H9 (cell line): ENCODE measurements at regions not wholly inside any gene's neighbourhood (a gene's known extent, or its start where the extent isn't known, plus 50 kb on each side); places are given as distances from the start of the nearest gene placed in this dataset.

Experiments
- DNase-seq: peaks from one replicate; pipeline ENCODE4 v3.0.0-alpha.2; 2017
- H2AFZ ChIP-seq: one replicate; pipeline ENCODE4 v1.6.1; 2013; ENCODE audit warnings: mild to moderate bottlenecking, low read length, control low read depth, moderate library complexity
- H2AK5ac ChIP-seq: 2 replicates; pipeline ENCODE4 v1.6.1; 2013; ENCODE audit warnings: low read length, control low read depth, mixed read lengths; ENCODE audit not compliant: insufficient read length
- H2BK120ac ChIP-seq: one replicate; pipeline ENCODE4 v1.6.1; 2013; ENCODE audit warnings: low read depth, mild to moderate bottlenecking, low read length, control low read depth, inconsistent platforms; ENCODE audit not compliant: poor library complexity, severe bottlenecking
- H2BK12ac ChIP-seq: 2 replicates; pipeline ENCODE4 v1.6.1; 2013; ENCODE audit warnings: low read length, control low read depth, mixed read lengths, low read depth; ENCODE audit not compliant: insufficient read length
- H2BK15ac ChIP-seq: 2 replicates; pipeline ENCODE4 v1.6.1; 2013; ENCODE audit warnings: low read depth, low read length, control low read depth
- H2BK20ac ChIP-seq: one replicate; pipeline ENCODE4 v1.6.1; 2013; ENCODE audit warnings: low read depth, mild to moderate bottlenecking, low read length, control low read depth, inconsistent platforms; ENCODE audit not compliant: poor library complexity, severe bottlenecking
- H2BK5ac ChIP-seq: 2 replicates; pipeline ENCODE4 v1.6.1; 2013; ENCODE audit warnings: low read length, control low read depth, mixed read lengths; ENCODE audit not compliant: insufficient read length
- H3K14ac ChIP-seq: 2 replicates; pipeline ENCODE4 v1.6.1; 2013; ENCODE audit warnings: low read length, control low read depth; ENCODE audit not compliant: insufficient read depth
- H3K18ac ChIP-seq: 2 replicates; pipeline ENCODE4 v1.6.1; 2013; ENCODE audit warnings: low read depth, mild to moderate bottlenecking, mixed read lengths, low read length, control low read depth; ENCODE audit not compliant: insufficient read length
- H3K23ac ChIP-seq: 2 replicates; pipeline ENCODE4 v1.6.1; 2013; ENCODE audit warnings: low read length, control low read depth, mixed read lengths, low read depth; ENCODE audit not compliant: insufficient read length
- H3K23me2 ChIP-seq: 2 replicates; pipeline ENCODE4 v1.6.1; 2013; ENCODE audit warnings: low read depth, mild to moderate bottlenecking, mixed read lengths, low read length, control low read depth; ENCODE audit not compliant: insufficient read length, poor library complexity, severe bottlenecking
- H3K27ac ChIP-seq: 2 replicates; pipeline ENCODE4 v1.5.1; 2013; ENCODE audit warnings: low read length, control low read depth, mixed read lengths, low read depth; ENCODE audit not compliant: insufficient read length
- H3K27me3 ChIP-seq: 2 replicates; pipeline ENCODE4 v1.6.1; 2013; ENCODE audit warnings: low read length, control low read depth, inconsistent platforms; ENCODE audit not compliant: insufficient read depth
- H3K4ac ChIP-seq: 2 replicates; pipeline ENCODE4 v1.6.1; 2013; ENCODE audit warnings: low read depth, mild to moderate bottlenecking, control low read depth, inconsistent platforms, low read length, moderate library complexity
- H3K4me1 ChIP-seq: 2 replicates; pipeline ENCODE4 v1.6.1; 2013; ENCODE audit warnings: low read length, control low read depth, inconsistent platforms; ENCODE audit not compliant: insufficient read depth
- H3K4me2 ChIP-seq: 2 replicates; pipeline ENCODE4 v1.6.1; 2013; ENCODE audit warnings: low read length, control low read depth, mixed read lengths; ENCODE audit not compliant: insufficient read length, insufficient read depth
- H3K56ac ChIP-seq: 2 replicates; pipeline ENCODE4 v1.6.1; 2013; ENCODE audit warnings: low read depth, mild to moderate bottlenecking, mixed read lengths, low read length, control low read depth; ENCODE audit not compliant: insufficient read length
- H3K79me1 ChIP-seq: 2 replicates; pipeline ENCODE4 v1.6.1; 2013; ENCODE audit warnings: low read depth, mild to moderate bottlenecking, moderate library complexity, low read length, control low read depth, inconsistent platforms; ENCODE audit not compliant: insufficient read depth, poor library complexity, severe bottlenecking
- H3K79me2 ChIP-seq: 2 replicates; pipeline ENCODE4 v1.6.1; 2013; ENCODE audit warnings: low read length, control low read depth, inconsistent platforms; ENCODE audit not compliant: insufficient read depth
- H3K9ac ChIP-seq: 2 replicates; pipeline ENCODE4 v1.6.1; 2013; ENCODE audit warnings: low read length, control low read depth, mixed read lengths; ENCODE audit not compliant: insufficient read length; ENCODE audit errors: extremely low read depth
- H3K9me3 ChIP-seq: one replicate; pipeline ENCODE4 v1.6.1; 2013; ENCODE audit warnings: low read depth, low read length, inconsistent platforms; ENCODE audit not compliant: control insufficient read depth
- H3T11ph ChIP-seq: one replicate; pipeline ENCODE4 v1.6.1; 2013; ENCODE audit warnings: mild to moderate bottlenecking, low read length, control low read depth, inconsistent platforms
- H4K20me1 ChIP-seq: one replicate; pipeline ENCODE4 v1.6.1; 2013; ENCODE audit not compliant: control insufficient read depth, insufficient read length, insufficient read depth
- H4K5ac ChIP-seq: 2 replicates; pipeline ENCODE4 v1.6.1; 2013; ENCODE audit warnings: low read depth, mild to moderate bottlenecking, mixed read lengths, low read length, control low read depth; ENCODE audit not compliant: insufficient read length
- H4K8ac ChIP-seq: replicated peaks from 2 replicates; pipeline ENCODE4 v1.6.1; 2013; ENCODE audit warnings: low read length, control low read depth, mixed read lengths, low read depth; ENCODE audit not compliant: insufficient read length
- H4K91ac ChIP-seq: 2 replicates; pipeline ENCODE4 v1.6.1; 2013; ENCODE audit warnings: low read depth, mild to moderate bottlenecking, moderate library complexity, mixed read lengths, low read length, control low read depth; ENCODE audit not compliant: insufficient read length
- H3K27ac Mint-ChIP-seq, 3 experiments: 2 replicates in 2 of 3; 3 replicates in 1 of 3; pipeline ENCODE4 v1.8.0; 2020 to 2021; ENCODE audit warnings: mixed read lengths in 3 of 3, mild to moderate bottlenecking in 1 of 3, moderate library complexity in 1 of 3
- H3K27me3 Mint-ChIP-seq: 2 replicates; pipeline ENCODE4 v1.8.0; 2021; ENCODE audit warnings: low read depth, mild to moderate bottlenecking, moderate library complexity, mixed read lengths
- H3K36me3 Mint-ChIP-seq, 3 experiments: 2 replicates in 2 of 3; 3 replicates in 1 of 3; pipeline ENCODE4 v1.8.0; 2020 to 2021; ENCODE audit warnings: low read depth in 3 of 3, mixed read lengths in 3 of 3; ENCODE audit not compliant: insufficient read depth in 1 of 3
- H3K4me1 Mint-ChIP-seq, 2 experiments: 2 replicates each; pipeline ENCODE4 v1.8.0; 2020; ENCODE audit warnings: mixed read lengths in 2 of 2
- H3K4me3 Mint-ChIP-seq, 2 experiments: 2 replicates in 1 of 2; 3 replicates in 1 of 2; pipeline ENCODE4 v1.8.0; 2020 to 2021; ENCODE audit warnings: mild to moderate bottlenecking in 2 of 2, mixed read lengths in 2 of 2, moderate library complexity in 1 of 2
- H3K9me3 Mint-ChIP-seq, 2 experiments: 2 replicates in 1 of 2; 3 replicates in 1 of 2; pipeline ENCODE4 v1.8.0; 2020; ENCODE audit warnings: mild to moderate bottlenecking in 2 of 2, mixed read lengths in 2 of 2, moderate library complexity in 1 of 2
- WGBS: extraction: QIAGEN DNeasy Blood & Tissue Kit; methylation state at CpG from one replicate; pipeline ENCODE4 v1.1.7; 2013; ENCODE audit warnings: missing lambda C conversion rate, low lambda C conversion rate, mixed read lengths; ENCODE audit not compliant: insufficient read length; ENCODE audit errors: extremely low coverage; 5-methylcytosine and 5-hydroxymethylcytosine counted together
- TF ChIP-seq, protein P1 (sequence below): fragments of 200-600 bp; sonication (generic); conservative IDR thresholded peaks from 3 replicates; pipeline ENCODE4 v1.8.0; 2021; ENCODE audit warnings: antibody characterized with exemption, mild to moderate bottlenecking

DNA sequence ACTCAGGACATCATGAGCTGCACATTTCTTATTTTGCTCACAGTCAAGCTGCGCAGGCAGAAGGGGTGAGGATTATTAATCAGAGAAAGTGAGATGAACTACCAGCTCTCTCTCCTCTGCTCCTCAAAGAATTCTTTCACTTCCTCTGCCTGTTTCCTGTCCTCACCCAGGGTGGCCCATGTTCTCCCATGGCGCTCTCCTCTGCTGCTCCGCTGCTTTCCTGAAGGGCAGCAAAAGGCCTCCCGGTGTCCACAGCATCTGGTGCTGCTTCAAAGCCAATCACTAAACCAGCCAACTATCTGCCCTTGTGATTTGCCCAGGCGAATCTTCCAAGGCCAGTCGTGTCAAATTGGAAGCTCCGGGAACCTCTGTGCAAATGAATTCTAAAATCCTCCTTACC, 324.2 kb downstream of the TPBG start:
- no peaks in the 10 kb centered on the region for H3K27me3 Mint-ChIP-seq
- Histone ChIP-seq H3K14ac (no peak overlapping the region), H4K91ac (no peak overlapping the region), H3K79me2 (no peaks in the 10 kb centered on the region), H4K20me1 (no peaks in the 10 kb centered on the region), H3T11ph (no peak overlapping the region), H4K5ac (no peak overlapping the region), H3K23me2 (no peaks in the 10 kb centered on the region), H3K27me3 (no peaks in the 10 kb centered on the region), H3K4me1 (no peaks in the 10 kb centered on the region), H3K4ac (no peak overlapping the region), H2BK5ac (no peak overlapping the region), H2BK12ac (no peak overlapping the region), H2BK20ac (no peak overlapping the region), H2AFZ (no peak overlapping the region), H2BK15ac (no peak overlapping the region), H3K9ac (no peak overlapping the region), H2BK120ac (no peak overlapping the region), H3K4me2 (no peak overlapping the region), H3K18ac (no peak overlapping the region), H3K9me3 (no peaks in the 10 kb centered on the region), H4K8ac (no peak overlapping the region), H3K23ac (no peak overlapping the region), H3K56ac (no peak overlapping the region), H3K79me1 (no peaks in the 10 kb centered on the region), H2AK5ac (no peak overlapping the region), H3K27ac (no peak overlapping the region)
- H3K4me3 Mint-ChIP-seq = no peak overlapping the region
- no peaks in the 10 kb centered on the region; a peak in 1 of 7 replicates for H3K36me3 Mint-ChIP-seq
- WGBS = no CpG with 5 or more reads among the region's 7 CpGs
- DNase-seq = peak; percentile 41
- peaks cover 6 to 12% of the 10 kb centered on the region in 2 experiments for H3K4me1 Mint-ChIP-seq
- no peak overlapping the region; a peak in 1 of 7 replicates for H3K27ac Mint-ChIP-seq
- H3K9me3 Mint-ChIP-seq = no peaks in the 10 kb centered on the region
- TF ChIP-seq, protein P1, sequence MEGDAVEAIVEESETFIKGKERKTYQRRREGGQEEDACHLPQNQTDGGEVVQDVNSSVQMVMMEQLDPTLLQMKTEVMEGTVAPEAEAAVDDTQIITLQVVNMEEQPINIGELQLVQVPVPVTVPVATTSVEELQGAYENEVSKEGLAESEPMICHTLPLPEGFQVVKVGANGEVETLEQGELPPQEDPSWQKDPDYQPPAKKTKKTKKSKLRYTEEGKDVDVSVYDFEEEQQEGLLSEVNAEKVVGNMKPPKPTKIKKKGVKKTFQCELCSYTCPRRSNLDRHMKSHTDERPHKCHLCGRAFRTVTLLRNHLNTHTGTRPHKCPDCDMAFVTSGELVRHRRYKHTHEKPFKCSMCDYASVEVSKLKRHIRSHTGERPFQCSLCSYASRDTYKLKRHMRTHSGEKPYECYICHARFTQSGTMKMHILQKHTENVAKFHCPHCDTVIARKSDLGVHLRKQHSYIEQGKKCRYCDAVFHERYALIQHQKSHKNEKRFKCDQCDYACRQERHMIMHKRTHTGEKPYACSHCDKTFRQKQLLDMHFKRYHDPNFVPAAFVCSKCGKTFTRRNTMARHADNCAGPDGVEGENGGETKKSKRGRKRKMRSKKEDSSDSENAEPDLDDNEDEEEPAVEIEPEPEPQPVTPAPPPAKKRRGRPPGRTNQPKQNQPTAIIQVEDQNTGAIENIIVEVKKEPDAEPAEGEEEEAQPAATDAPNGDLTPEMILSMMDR = no peak
